ENCODE measurements at regions not wholly inside any gene's neighbourhood (a gene's known extent, or its start where the extent isn't known, plus 50 kb on each side); places are given as distances from the start of the nearest gene placed in this dataset.
"Not testable (repeated sequence)": the region's sequence is repeated elsewhere in the genome, so short reads cannot be mapped to it uniquely, and the experiment has no call there.

GRCh38 chr12:11547271-11547646 lies 102.2 kb upstream of the ETV6 start:
- H2BK15ac ChIP-seq (ENCODE audit: low read depth, low read length); H3K79me1 ChIP-seq (ENCODE audit: insufficient read depth, low read depth, low read length, poor library complexity, severe bottlenecking); H3K9me3 Mint-ChIP-seq; H3K14ac ChIP-seq (ENCODE audit: insufficient read depth, low read length); H3K27me3 ChIP-seq (ENCODE audit: insufficient read depth, low read length); H3K4me1 ChIP-seq (ENCODE audit: insufficient read depth, low read length); H3K27ac Mint-ChIP-seq; H3K4ac ChIP-seq (ENCODE audit: low read depth, low read length); H3K27ac ChIP-seq (ENCODE audit: insufficient read length, low read depth, low read length); H3K4me2 ChIP-seq (ENCODE audit: insufficient read depth, insufficient read length, low read length); H3K4me3 Mint-ChIP-seq; H2AFZ ChIP-seq (ENCODE audit: low read length); H2BK20ac ChIP-seq (ENCODE audit: low read depth, low read length, poor library complexity, severe bottlenecking); H3K23ac ChIP-seq (ENCODE audit: insufficient read length, low read depth, low read length); H4K91ac ChIP-seq (ENCODE audit: insufficient read length, low read depth, low read length); H4K8ac ChIP-seq (replicated peaks; ENCODE audit: insufficient read length, low read depth, low read length); H3K79me2 ChIP-seq (ENCODE audit: insufficient read depth, low read length); H3K18ac ChIP-seq (ENCODE audit: insufficient read length, low read depth, low read length); H4K5ac ChIP-seq (ENCODE audit: insufficient read length, low read depth, low read length); H3K9me3 ChIP-seq (ENCODE audit: control insufficient read depth, low read depth, low read length); H4K20me1 ChIP-seq (ENCODE audit: control insufficient read depth, insufficient read depth, insufficient read length); H2BK5ac ChIP-seq (ENCODE audit: insufficient read length, low read length); H2BK12ac ChIP-seq (ENCODE audit: insufficient read length, low read depth, low read length); DNase-seq; H2BK120ac ChIP-seq (ENCODE audit: low read depth, low read length, poor library complexity, severe bottlenecking); H3K27me3 Mint-ChIP-seq (ENCODE audit: low read depth); H3K9ac ChIP-seq (ENCODE audit: extremely low read depth, insufficient read length, low read length); H3K4me1 Mint-ChIP-seq; H3K23me2 ChIP-seq (ENCODE audit: insufficient read length, low read depth, low read length, poor library complexity, severe bottlenecking); H3T11ph ChIP-seq (ENCODE audit: low read length); H2AK5ac ChIP-seq (ENCODE audit: insufficient read length, low read length); H3K36me3 Mint-ChIP-seq (ENCODE audit: insufficient read depth in 1 of 3, low read depth in 3 of 3); H3K56ac ChIP-seq (ENCODE audit: insufficient read length, low read depth, low read length): not testable (repeated sequence)
- no CpG with 5 or more reads among the region's 31 CpGs for WGBS (ENCODE audit: extremely low coverage, insufficient read length, low lambda C conversion rate)
